Fibroblast of peridontal ligament (primary cell): ENCODE measurements at regions not wholly inside any gene's neighbourhood (a gene's known extent, or its start where the extent isn't known, plus 50 kb on each side); places are given as distances from the start of the nearest gene placed in this dataset.

Source experiments
- DNase-seq: peaks from one replicate; pipeline ENCODE4 v3.0.0-alpha.2; 2010; ENCODE audit errors: extremely low read depth

DNA sequence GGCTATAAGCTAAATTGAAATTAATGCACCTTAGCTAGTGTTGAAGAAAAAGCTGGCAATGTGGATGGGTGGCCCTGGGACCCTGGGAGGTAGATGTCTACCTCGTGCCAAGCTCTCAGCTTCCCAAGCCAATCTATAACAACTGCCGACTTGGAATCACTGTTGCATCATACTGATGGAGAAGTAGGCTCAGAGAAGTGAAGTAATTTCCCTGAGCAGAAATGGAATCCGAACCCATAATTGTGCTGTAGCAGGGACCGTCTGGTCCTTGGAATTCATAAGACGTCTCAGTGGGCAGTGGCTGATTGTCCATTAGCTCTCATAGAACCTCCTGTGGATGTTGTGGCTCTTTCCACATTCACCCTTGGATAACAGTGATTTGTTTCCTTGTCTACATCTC lies 196.6 kb downstream of the RAB11FIP4 start:
- DNase-seq = no peak
